HEK293T (cell line): ENCODE measurements at regions not wholly inside any gene's neighbourhood (a gene's known extent, or its start where the extent isn't known, plus 50 kb on each side); places are given as distances from the start of the nearest gene placed in this dataset.

Source experiments
- FOXM1 ChIP-seq: fragments of 450-650 bp; IDR thresholded peaks from 2 replicates; pipeline ENCODE4 v1.6.1; 2017; ENCODE audit warnings: mild to moderate bottlenecking, borderline replicate concordance
- SP1 ChIP-seq: fragments of 450-650 bp; IDR thresholded peaks from 2 replicates; pipeline ENCODE4 v1.6.1; 2017

GRCh38 chr14:25537846-25538455 lies 488.0 kb upstream of the STXBP6 start:
- TF ChIP-seq FOXM1 (no peak), SP1 (no peak)
